GM19463 (cell line): ENCODE measurements at regions not wholly inside any gene's neighbourhood (a gene's known extent, or its start where the extent isn't known, plus 50 kb on each side); places are given as distances from the start of the nearest gene placed in this dataset.
"Not testable (repeated sequence)": the region's sequence is repeated elsewhere in the genome, so short reads cannot be mapped to it uniquely, and the experiment has no call there.

ENCODE experiments used
- ATAC-seq: cut with Tn5 transposase; IDR thresholded peaks from one replicate; pipeline ENCODE4 v1.9.1; 2021; ENCODE audit warnings: mild to moderate bottlenecking, moderate library complexity; ENCODE audit not compliant: unreplicated experiment

DNA sequence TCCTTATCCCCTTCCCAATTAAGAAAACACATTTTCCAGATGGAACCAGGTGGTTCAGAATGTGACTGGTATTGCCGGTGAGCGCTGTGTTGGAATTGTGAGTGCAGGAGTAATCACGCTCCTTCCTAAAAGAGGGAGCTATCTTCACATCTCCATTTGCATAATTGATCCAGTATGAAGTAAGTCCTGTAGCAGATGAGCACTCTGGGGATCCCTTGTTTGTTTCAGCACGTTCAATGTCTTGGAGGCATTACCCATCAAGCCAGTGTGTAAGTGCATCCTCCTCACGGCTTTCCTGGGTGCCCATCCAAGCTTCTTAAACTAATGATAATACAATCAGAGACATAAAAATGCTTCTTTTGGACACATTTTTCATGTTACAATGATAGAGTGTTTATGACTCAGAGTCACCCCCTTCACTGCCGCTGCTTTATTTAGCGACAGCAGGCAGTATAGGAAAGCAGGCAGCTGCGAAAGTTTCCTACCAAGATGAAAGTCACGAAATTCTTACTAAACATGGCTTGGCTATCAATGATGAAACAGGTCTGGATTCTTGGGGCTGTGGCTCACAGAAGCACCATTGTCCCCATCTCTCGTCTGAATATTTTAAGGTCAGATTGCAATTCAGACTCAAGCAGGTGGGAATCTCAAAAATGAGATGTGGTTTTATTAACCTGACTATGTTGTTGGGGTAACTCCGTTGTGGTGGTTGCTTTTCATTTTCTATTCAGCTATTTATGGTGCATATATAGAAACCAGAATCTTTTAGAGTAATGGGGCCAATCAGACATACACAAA lies 346.3 kb upstream of the MDFIC2 start:
- no peak for ATAC-seq

DNA sequence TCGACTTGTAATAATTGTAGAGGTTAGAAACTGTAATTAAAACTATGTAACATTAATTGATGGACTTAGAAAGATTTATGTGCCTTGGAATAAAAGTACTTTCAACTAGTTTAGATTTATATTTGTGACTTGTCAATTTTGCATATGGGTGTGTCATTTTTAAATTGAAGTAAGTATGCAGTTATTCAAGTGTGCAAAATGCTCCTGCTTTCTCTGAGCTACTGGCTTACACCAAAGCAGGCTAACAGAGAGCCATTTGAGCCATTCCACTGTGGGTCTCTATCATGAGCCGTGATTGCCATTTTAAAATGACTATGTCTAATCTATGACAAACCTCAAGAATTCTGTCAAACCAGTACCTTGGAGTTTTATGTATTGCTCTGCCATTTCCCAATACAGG lies 345.0 kb upstream of the MDFIC2 start:
- ATAC-seq: no peak

DNA sequence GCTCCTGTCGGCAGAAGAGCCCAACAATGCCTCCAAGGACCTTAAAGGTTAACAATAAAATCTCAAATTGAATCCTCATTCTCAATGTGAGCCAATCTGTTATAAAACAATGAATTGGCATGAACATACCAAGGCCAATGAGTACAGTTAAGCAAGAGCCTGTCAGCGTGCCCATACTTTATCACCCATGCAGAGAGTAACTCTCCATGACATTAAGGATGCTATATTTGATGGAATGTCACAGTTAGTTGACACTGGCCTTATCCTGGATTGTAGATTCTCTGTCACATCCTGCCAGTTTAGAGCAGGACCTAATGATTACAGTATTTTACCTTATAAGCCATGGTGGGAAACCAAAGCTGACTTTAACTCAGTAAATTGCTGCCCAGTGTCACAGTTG lies 335.4 kb upstream of the MDFIC2 start:
- ATAC-seq: no peak

GRCh38 chr3:70647094-70647493 lies 334.7 kb upstream of the MDFIC2 start:
- ATAC-seq: no peak

DNA sequence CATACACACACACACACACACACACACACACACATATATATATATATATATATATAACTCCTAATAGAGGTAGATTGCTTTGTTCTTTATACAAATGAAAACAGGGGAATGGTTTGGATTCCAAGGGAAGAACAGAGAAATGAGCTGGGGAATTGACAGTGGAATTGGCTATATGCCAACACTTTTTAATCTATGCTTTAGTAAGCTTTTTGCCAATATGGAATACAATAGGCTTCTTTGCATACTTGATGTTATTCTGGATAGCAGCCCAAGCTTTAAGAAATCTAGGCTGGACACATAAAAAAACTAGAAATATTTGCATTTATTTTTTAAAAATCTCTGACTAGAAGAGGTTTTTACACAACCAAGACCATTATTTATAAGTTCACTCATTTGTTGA lies 334.2 kb upstream of the MDFIC2 start:
- ATAC-seq: no peak

GRCh38 chr3:70640481-70640880 lies 328.0 kb upstream of the MDFIC2 start:
- ATAC-seq: no peak

- no peak for ATAC-seq
Measured at GRCh38 chr3:70635301-70635700, 322.9 kb upstream of the MDFIC2 start.

- no peak for ATAC-seq
Measured at GRCh38 chr3:70631716-70632307, 319.4 kb upstream of the MDFIC2 start.

- no peak for ATAC-seq
Measured at GRCh38 chr3:70621451-70621850, 309.0 kb upstream of the MDFIC2 start.

GRCh38 chr3:70620956-70621355 lies 308.5 kb upstream of the MDFIC2 start:
- no peak for ATAC-seq

DNA sequence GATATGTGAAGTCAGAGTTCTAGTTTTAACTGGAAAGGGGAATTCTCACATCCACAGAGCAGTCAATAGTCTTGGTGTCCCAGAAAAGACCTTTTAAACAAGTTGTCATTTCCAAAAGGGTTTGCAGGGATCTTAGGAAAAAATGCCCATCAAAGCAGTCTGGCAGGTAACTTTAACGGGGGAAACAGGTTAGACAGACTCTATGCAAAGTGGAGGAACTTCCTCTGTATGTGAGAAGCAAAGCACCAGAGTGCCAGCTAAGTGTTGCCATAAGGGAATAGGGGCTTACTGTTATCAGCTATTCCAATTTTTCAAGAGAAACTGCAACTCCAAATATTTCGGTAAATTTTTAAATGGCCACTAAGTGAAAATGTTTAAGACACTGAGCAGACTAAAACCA lies 307.9 kb upstream of the MDFIC2 start:
- ATAC-seq: no peak

DNA sequence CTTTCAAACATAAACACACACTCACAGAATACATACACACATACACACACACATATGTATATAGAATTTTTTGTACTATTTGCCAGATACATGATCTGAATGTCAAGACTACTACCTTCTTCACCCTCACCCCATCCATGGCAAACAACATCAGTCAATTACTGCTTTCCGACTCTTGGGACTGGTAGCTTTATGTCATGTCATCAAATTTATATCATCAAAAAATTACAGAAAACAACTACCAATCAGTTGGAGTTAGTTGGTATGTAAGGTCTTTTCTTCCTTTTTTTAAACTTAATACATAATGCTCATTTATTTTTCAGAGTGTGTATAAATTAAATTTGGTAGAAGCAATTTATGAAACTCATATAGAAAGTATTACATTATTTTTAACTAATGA lies 305.7 kb upstream of the MDFIC2 start:
- ATAC-seq: no peak

GRCh38 chr3:70617349-70617748 lies 304.9 kb upstream of the MDFIC2 start:
- ATAC-seq: not testable (repeated sequence)

DNA sequence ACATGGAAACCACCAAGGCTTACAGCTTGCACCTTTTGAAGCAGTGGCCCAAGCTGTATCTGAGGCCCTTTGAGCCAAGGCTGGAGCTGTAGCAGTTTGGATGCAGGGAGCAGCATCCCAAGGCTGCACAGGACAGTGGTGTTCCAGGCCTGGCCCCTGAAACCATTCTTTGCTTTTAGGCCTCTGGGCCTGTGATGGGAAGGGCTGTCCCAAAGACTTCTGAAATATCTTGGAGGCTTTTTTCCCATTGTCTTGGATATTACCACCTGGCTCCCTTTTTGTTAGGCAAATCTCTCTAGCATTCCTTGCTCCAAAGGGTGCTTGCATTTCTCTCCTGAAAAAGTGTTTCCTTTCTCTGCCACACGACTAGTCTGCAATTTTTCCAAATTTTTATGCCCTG lies 302.8 kb upstream of the MDFIC2 start:
- no peak for ATAC-seq

DNA sequence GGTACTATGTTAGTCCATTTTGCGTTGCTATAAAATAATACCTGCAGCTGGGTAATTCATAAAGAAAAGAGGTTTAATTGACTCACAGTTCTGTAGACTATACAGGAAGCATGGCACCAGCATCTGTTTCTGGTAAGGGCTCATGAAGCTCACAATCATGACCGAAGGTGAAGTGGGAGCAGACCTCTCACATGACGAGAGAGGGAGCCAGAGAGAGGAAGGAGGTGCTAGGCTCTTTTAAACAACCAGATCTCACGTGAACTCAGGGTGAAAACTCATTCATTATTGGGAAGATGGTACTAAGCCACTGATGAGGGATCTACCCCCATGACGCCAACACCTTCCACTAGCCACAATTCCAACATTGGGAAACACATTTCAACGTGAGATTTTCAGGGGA lies 301.7 kb upstream of the MDFIC2 start:
- no peak for ATAC-seq

DNA sequence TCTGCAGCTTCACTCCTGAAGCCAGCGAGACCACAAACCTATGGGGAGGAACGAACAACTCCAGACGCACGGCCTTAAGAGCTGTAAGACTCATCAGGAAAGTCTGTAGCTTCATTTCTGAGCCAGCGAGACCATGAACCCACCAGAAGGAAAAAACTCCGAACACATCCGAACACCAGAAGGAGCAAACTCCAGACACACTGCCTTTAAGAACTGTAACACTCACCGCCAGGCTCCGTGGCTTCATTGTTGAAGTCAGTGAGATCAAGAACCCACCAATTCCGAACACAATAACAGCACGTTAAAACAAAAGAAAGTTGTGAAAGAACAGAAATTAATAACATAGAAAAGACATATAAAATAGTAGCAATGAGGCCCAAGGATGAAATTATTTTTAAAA lies 300.5 kb upstream of the MDFIC2 start:
- ATAC-seq: no peak

GRCh38 chr3:70611667-70612277 lies 299.3 kb upstream of the MDFIC2 start:
- ATAC-seq: not testable (repeated sequence)

GRCh38 chr3:70608434-70608833 lies 296.0 kb upstream of the MDFIC2 start:
- no peak for ATAC-seq

- ATAC-seq: no peak
Measured at GRCh38 chr3:70607469-70607868, 295.0 kb upstream of the MDFIC2 start.

GRCh38 chr3:70606018-70606417 lies 293.6 kb upstream of the MDFIC2 start:
- no peak for ATAC-seq

GRCh38 chr3:70603103-70603502 lies 290.7 kb upstream of the MDFIC2 start:
- ATAC-seq: no peak

DNA sequence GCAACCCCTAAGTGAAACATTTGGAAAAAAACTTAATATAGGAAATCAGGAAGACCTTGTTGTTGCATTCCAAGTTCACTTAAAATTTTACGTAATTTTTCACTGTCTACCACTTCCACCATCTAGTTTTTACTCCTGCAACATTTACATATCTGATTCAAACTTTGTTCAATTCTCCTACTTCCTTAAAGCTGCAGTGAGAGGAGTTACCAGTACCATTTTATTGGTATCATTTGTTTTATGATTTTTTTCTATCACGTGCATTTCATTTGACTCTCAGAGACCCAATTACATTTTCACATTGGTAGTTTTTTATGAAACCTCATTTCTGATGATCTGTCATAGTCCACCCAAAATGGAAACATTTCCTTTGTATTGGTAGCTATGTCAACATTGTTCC lies 284.9 kb upstream of the MDFIC2 start:
- no peak for ATAC-seq
